SK-N-SH (cell line): ENCODE measurements at regions not wholly inside any gene's neighbourhood (a gene's known extent, or its start where the extent isn't known, plus 50 kb on each side); places are given as distances from the start of the nearest gene placed in this dataset.

ENCODE experiments used
- CTCF ChIA-PET: fragments of 300-600, 350-600 bp; formaldehyde crosslinking; extraction: SDS; loops from one replicate; lab custom pipeline; 2021; lab: Yijun Ruan, JAX
- POLR2A ChIA-PET: fragments of 350-600 bp; sonication (Branson Sonifier 250); formaldehyde crosslinking; extraction: SDS; loops from one replicate; lab custom pipeline; 2020; ENCODE audit warnings: antibody characterized with exemption, inconsistent platforms; lab: Yijun Ruan, JAX
- DNase-seq: peaks from one replicate; pipeline ENCODE4 v3.0.0; 2012
- H2AFZ ChIP-seq: fragments of 200-600 bp; sonication (generic); 2 replicates; pipeline ENCODE4 v1.8.1; 2016; ENCODE audit warnings: antibody characterized with exemption, mild to moderate bottlenecking, low read depth
- H3F3A ChIP-seq: fragments of 200-600 bp; sonication (generic); replicated peaks from 2 replicates; pipeline ENCODE3; 2016; ENCODE audit warnings: antibody characterized with exemption, mild to moderate bottlenecking; ENCODE audit not compliant: insufficient read depth
- H3K27ac ChIP-seq, 2 experiments: fragments of 200-500 bp in 1 of 2; fragments of 200-600 bp in 1 of 2; sonication (Bioruptor generic) in 1 of 2; sonication (generic), shearing (Covaris generic) in 1 of 2; 2 replicates each; pipeline versions ENCODE4 v1.5.1 to v1.6.1; 2014 to 2016; ENCODE audit warnings: low read depth in 2 of 2, inconsistent platforms in 1 of 2, low read length in 1 of 2, mild to moderate bottlenecking in 1 of 2, mixed read lengths in 1 of 2
- H3K27me3 ChIP-seq: fragments of 200-600 bp; sonication (generic), shearing (Covaris generic); 2 replicates; pipeline ENCODE4 v1.6.1; 2016; ENCODE audit warnings: mixed run types; ENCODE audit not compliant: insufficient read depth
- H3K36me3 ChIP-seq, 2 experiments: fragments of 200-500 bp in 1 of 2; fragments of 200-600 bp in 1 of 2; sonication (Bioruptor generic) in 1 of 2; sonication (generic) in 1 of 2; replicated peaks in 1 of 2; 2 replicates each; pipeline versions ENCODE3 to v1.5.1; 2014 to 2016; ENCODE audit warnings: low read length in 1 of 2, mild to moderate bottlenecking in 1 of 2; ENCODE audit not compliant: insufficient read depth in 2 of 2, control insufficient read depth in 1 of 2
- H3K4me1 ChIP-seq, 2 experiments: fragments of 200-500 bp in 1 of 2; fragments of 200-600 bp in 1 of 2; sonication (Bioruptor generic) in 1 of 2; sonication (generic), shearing (Covaris generic) in 1 of 2; 2 replicates each; pipeline versions ENCODE4 v1.5.1 to v1.6.1; 2014 to 2016; ENCODE audit warnings: low read depth in 1 of 2, low read length in 1 of 2, mixed run types in 1 of 2; ENCODE audit not compliant: insufficient read depth in 2 of 2, control insufficient read depth in 1 of 2
- H3K4me2 ChIP-seq: fragments of 200-600 bp; sonication (generic), shearing (Covaris generic); 2 replicates; pipeline ENCODE4 v1.6.1; 2017; ENCODE audit warnings: mixed run types
- H3K4me3 ChIP-seq, 2 experiments: fragments of 200-500 bp in 1 of 2; fragments of 200-600 bp in 1 of 2; sonication (Bioruptor generic) in 1 of 2; sonication (generic), shearing (Covaris generic) in 1 of 2; 2 replicates each; pipeline versions ENCODE4 v1.5.1 to v1.8.1; 2014 to 2016; ENCODE audit warnings: low read depth in 2 of 2, inconsistent platforms in 1 of 2, low read length in 1 of 2, mild to moderate bottlenecking in 1 of 2, mixed read lengths in 1 of 2, moderate library complexity in 1 of 2
- H3K79me2 ChIP-seq: fragments of 200-600 bp; sonication (generic); 2 replicates; pipeline ENCODE4 v1.8.1; 2017; ENCODE audit warnings: mild to moderate bottlenecking; ENCODE audit not compliant: insufficient read depth
- H3K9ac ChIP-seq: fragments of 200-600 bp; sonication (generic); 2 replicates; pipeline ENCODE4 v1.6.1; 2017; ENCODE audit warnings: mixed run types
- H3K9me2 ChIP-seq: fragments of 200-600 bp; sonication (generic); 2 replicates; pipeline ENCODE4 v1.6.1; 2017; ENCODE audit warnings: mixed run types
- H3K9me3 ChIP-seq: fragments of 200-600 bp; sonication (generic); 2 replicates; pipeline ENCODE4 v1.6.1; 2017; ENCODE audit warnings: mixed run types, mild to moderate bottlenecking, moderate library complexity
- H4K20me1 ChIP-seq: fragments of 200-600 bp; sonication (generic); 2 replicates; pipeline ENCODE4 v1.6.1; 2017; ENCODE audit warnings: mild to moderate bottlenecking, mixed run types; ENCODE audit not compliant: insufficient read depth
- CHD2 ChIP-seq: fragments of 150-350 bp; IDR thresholded peaks from 2 replicates; pipeline ENCODE4 v1.6.1; 2018; ENCODE audit warnings: low read length; ENCODE audit not compliant: partially characterized antibody
- GABPA ChIP-seq: IDR thresholded peaks from 2 replicates; pipeline ENCODE4 v1.4.0; 2012; ENCODE audit warnings: low read depth, mild to moderate bottlenecking
- NFIC ChIP-seq: IDR thresholded peaks from 2 replicates; pipeline ENCODE4 v1.4.0; 2012; ENCODE audit warnings: borderline replicate concordance
- POLR2AphosphoS5 ChIP-seq: IDR thresholded peaks from 2 replicates; pipeline ENCODE4 v1.6.1; 2012; ENCODE audit warnings: low read depth, low read length
- RAD21 ChIP-seq: IDR thresholded peaks from 2 replicates; pipeline ENCODE4 v1.6.1; 2012; ENCODE audit warnings: mild to moderate bottlenecking, low read length
- REST ChIP-seq: IDR thresholded peaks from 2 replicates; pipeline ENCODE4 v1.6.1; 2012; ENCODE audit warnings: mild to moderate bottlenecking, low read depth, low read length, moderate library complexity
- RXRA ChIP-seq: IDR thresholded peaks from 2 replicates; pipeline ENCODE4 v1.4.0; 2012; ENCODE audit warnings: low read depth, mild to moderate bottlenecking, borderline replicate concordance
- SIN3A ChIP-seq: IDR thresholded peaks from 2 replicates; pipeline ENCODE4 v1.6.1; 2012; ENCODE audit warnings: low read depth, mild to moderate bottlenecking, low read length, moderate library complexity, borderline replicate concordance
- TCF12 ChIP-seq: IDR thresholded peaks from 2 replicates; pipeline ENCODE4 v1.4.0; 2012
- YY1 ChIP-seq: IDR thresholded peaks from 2 replicates; pipeline ENCODE4 v1.4.0; 2012; ENCODE audit warnings: low read depth, mild to moderate bottlenecking
- WGBS: methylation state at CpG from one replicate; pipeline ENCODE4 v1.1.6; 2017; ENCODE audit warnings: low lambda C conversion rate; 5-methylcytosine and 5-hydroxymethylcytosine counted together
- TF ChIP-seq, protein P1 (sequence below): IDR thresholded peaks from 2 replicates; pipeline ENCODE4 v1.4.0; 2012; ENCODE audit warnings: low read depth, borderline replicate concordance
- TF ChIP-seq, protein P2 (sequence below): IDR thresholded peaks from 2 replicates; pipeline ENCODE4 v1.4.0; 2012; ENCODE audit warnings: low read depth, borderline replicate concordance
- TF ChIP-seq, protein P3 (sequence below): fragments of 200-600 bp; sonication (generic); IDR thresholded peaks from 2 replicates; pipeline ENCODE4 v1.6.1; 2017; ENCODE audit warnings: antibody characterized with exemption, mild to moderate bottlenecking, moderate library complexity
- TF ChIP-seq, protein P4 (sequence below): fragments of 150-350 bp; IDR thresholded peaks from 2 replicates; pipeline ENCODE4 v1.6.1; 2017; ENCODE audit warnings: antibody characterized with exemption, low read length, low read depth, borderline replicate concordance

- Histone ChIP-seq H3F3A (peaks cover 7% of the 10 kb centered on the region), H3K4me3 (no peak overlapping the region), H3K9me2 (no peaks in the 10 kb centered on the region), H3K4me2 (no peak overlapping the region), H3K27me3 (0 out of 2 replicates have a peak, but pooled peaks cover 4% of the 10 kb centered on the region), H4K20me1 (no peaks in the 10 kb centered on the region), H3K9me3 (no peaks in the 10 kb centered on the region), H3K4me1 (peaks cover 6 to 11% of the 10 kb centered on the region in 2 experiments; a peak in 3 of 4 replicates), H3K27ac (no peak overlapping the region), H2AFZ (no peak overlapping the region), H3K36me3 (no peaks in the 10 kb centered on the region), H3K79me2 (no peaks in the 10 kb centered on the region), H3K9ac (no peak overlapping the region)
- WGBS, result 80% methylated on average over 4 of the region's 4 CpGs
- ChIA-PET CTCF (interaction anchor here (0.6 to 11.4 kb wide), 20 partner anchors 10 to 706 kb away, joined by 3 to 889 read pairs (median 9); partner anchors contain the start of gene ARHGAP29), POLR2A (interaction anchor here (1.6 kb wide), 1 partner anchor 16 kb away, joined by 3 read pairs; no protein-coding TSS in a partner anchor)
- DNase-seq, result no peak
- TF ChIP-seq GABPA (no peak), POLR2AphosphoS5 (no peak), CHD2 (no peak), RAD21 (no peak), SIN3A (no peak), YY1 (no peak)
- TF ChIP-seq, protein P1, sequence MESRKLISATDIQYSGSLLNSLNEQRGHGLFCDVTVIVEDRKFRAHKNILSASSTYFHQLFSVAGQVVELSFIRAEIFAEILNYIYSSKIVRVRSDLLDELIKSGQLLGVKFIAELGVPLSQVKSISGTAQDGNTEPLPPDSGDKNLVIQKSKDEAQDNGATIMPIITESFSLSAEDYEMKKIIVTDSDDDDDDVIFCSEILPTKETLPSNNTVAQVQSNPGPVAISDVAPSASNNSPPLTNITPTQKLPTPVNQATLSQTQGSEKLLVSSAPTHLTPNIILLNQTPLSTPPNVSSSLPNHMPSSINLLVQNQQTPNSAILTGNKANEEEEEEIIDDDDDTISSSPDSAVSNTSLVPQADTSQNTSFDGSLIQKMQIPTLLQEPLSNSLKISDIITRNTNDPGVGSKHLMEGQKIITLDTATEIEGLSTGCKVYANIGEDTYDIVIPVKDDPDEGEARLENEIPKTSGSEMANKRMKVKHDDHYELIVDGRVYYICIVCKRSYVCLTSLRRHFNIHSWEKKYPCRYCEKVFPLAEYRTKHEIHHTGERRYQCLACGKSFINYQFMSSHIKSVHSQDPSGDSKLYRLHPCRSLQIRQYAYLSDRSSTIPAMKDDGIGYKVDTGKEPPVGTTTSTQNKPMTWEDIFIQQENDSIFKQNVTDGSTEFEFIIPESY, result no peak
- TF ChIP-seq, protein P2, sequence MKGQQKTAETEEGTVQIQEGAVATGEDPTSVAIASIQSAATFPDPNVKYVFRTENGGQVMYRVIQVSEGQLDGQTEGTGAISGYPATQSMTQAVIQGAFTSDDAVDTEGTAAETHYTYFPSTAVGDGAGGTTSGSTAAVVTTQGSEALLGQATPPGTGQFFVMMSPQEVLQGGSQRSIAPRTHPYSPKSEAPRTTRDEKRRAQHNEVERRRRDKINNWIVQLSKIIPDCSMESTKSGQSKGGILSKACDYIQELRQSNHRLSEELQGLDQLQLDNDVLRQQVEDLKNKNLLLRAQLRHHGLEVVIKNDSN, result no peak
Observed at GRCh38 chr1:94336991-94337390, 81.2 kb upstream of the ABCD3 start.

GRCh38 chr1:94335950-94336349 lies 82.2 kb upstream of the ABCD3 start:
- CTCF ChIA-PET, result interaction anchor here (0.5 to 11.4 kb wide), 115 partner anchors 9 to 1032 kb away, joined by 3 to 889 read pairs (median 5); partner anchors contain the start of genes ABCA4, ARHGAP29 and DNTTIP2
- no peak for TF ChIP-seq RXRA
- TF ChIP-seq, protein P3, sequence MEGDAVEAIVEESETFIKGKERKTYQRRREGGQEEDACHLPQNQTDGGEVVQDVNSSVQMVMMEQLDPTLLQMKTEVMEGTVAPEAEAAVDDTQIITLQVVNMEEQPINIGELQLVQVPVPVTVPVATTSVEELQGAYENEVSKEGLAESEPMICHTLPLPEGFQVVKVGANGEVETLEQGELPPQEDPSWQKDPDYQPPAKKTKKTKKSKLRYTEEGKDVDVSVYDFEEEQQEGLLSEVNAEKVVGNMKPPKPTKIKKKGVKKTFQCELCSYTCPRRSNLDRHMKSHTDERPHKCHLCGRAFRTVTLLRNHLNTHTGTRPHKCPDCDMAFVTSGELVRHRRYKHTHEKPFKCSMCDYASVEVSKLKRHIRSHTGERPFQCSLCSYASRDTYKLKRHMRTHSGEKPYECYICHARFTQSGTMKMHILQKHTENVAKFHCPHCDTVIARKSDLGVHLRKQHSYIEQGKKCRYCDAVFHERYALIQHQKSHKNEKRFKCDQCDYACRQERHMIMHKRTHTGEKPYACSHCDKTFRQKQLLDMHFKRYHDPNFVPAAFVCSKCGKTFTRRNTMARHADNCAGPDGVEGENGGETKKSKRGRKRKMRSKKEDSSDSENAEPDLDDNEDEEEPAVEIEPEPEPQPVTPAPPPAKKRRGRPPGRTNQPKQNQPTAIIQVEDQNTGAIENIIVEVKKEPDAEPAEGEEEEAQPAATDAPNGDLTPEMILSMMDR, result peak; percentile 99
- TF ChIP-seq, protein P1, result no peak
- no peak for TF ChIP-seq NFIC
- TF ChIP-seq, protein P4, sequence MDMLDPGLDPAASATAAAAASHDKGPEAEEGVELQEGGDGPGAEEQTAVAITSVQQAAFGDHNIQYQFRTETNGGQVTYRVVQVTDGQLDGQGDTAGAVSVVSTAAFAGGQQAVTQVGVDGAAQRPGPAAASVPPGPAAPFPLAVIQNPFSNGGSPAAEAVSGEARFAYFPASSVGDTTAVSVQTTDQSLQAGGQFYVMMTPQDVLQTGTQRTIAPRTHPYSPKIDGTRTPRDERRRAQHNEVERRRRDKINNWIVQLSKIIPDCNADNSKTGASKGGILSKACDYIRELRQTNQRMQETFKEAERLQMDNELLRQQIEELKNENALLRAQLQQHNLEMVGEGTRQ, result no peak
- no peak for TF ChIP-seq REST
- TF ChIP-seq TCF12, result no peak
- no peak for TF ChIP-seq POLR2AphosphoS5

More at GRCh38 chr1:94335950-94336349, 82.2 kb upstream of the ABCD3 start:
- no peaks in the 10 kb centered on the region for H3K9me3 ChIP-seq
- no peaks in the 10 kb centered on the region for H3K79me2 ChIP-seq
- no peaks in the 10 kb centered on the region for H3K36me3 ChIP-seq
- no peak overlapping the region; the same call in 1 of the 2 replicates for H2AFZ ChIP-seq
- H3K9me2 ChIP-seq, result no peaks in the 10 kb centered on the region
- peaks cover 6 to 11% of the 10 kb centered on the region in 2 experiments; a peak in 3 of 4 replicates for H3K4me1 ChIP-seq
- H3K4me2 ChIP-seq, result no peak overlapping the region
- H3K4me3 ChIP-seq, result peak overlapping the region in 1 of 2 experiments; percentile 46; a peak in 1 of 4 replicates
- DNase-seq, result peak; percentile 51
- POLR2A ChIA-PET, result interaction anchor here (1.6 kb wide), 1 partner anchor 15 kb away, joined by 3 read pairs; no protein-coding TSS in a partner anchor
- 2% methylated on average over 6 of the region's 6 CpGs for WGBS
- H3K27me3 ChIP-seq, result 0 out of 2 replicates have a peak, but pooled peaks cover 4% of the 10 kb centered on the region
- H4K20me1 ChIP-seq, result no peaks in the 10 kb centered on the region
- H3K27ac ChIP-seq, result no peak overlapping the region
- no peak overlapping the region for H3K9ac ChIP-seq
- peaks cover 7% of the 10 kb centered on the region for H3F3A ChIP-seq
